Epidermal melanocyte (primary cell): ENCODE measurements at regions not wholly inside any gene's neighbourhood (a gene's known extent, or its start where the extent isn't known, plus 50 kb on each side); places are given as distances from the start of the nearest gene placed in this dataset.

Experiments used
- DNase-seq: peaks from one replicate; pipeline ENCODE4 v3.0.0; 2011; ENCODE audit warnings: low spot score; ENCODE audit not compliant: insufficient read length

- no peak for DNase-seq
Measured at GRCh38 chr10:47104786-47105385, 193.7 kb downstream of the PTPN20 start.

- no peak for DNase-seq
Measured at GRCh38 chr10:47107007-47107747, 192.8 kb upstream of the GDF10 start.

- no peak for DNase-seq
Measured at GRCh38 chr10:47109906-47110305, 190.1 kb upstream of the GDF10 start.

GRCh38 chr10:47111329-47111862 lies 188.6 kb upstream of the GDF10 start:
- DNase-seq = no peak

GRCh38 chr10:47112612-47113011 lies 187.4 kb upstream of the GDF10 start:
- DNase-seq = no peak

GRCh38 chr10:47113907-47114500 lies 186.0 kb upstream of the GDF10 start:
- DNase-seq = no peak

GRCh38 chr10:47114680-47115186 lies 185.3 kb upstream of the GDF10 start:
- no peak for DNase-seq

- DNase-seq = no peak
Measured at GRCh38 chr10:47115322-47115721, 184.7 kb upstream of the GDF10 start.

GRCh38 chr10:47116445-47116844 lies 183.6 kb upstream of the GDF10 start:
- DNase-seq = no peak

- no peak for DNase-seq
Measured at GRCh38 chr10:47118326-47118725, 181.7 kb upstream of the GDF10 start.

- DNase-seq = no peak
Measured at GRCh38 chr10:47121336-47121735, 178.7 kb upstream of the GDF10 start.

GRCh38 chr10:47123716-47124288 lies 176.2 kb upstream of the GDF10 start:
- no peak for DNase-seq

GRCh38 chr10:47127188-47127785 lies 172.7 kb upstream of the GDF10 start:
- no peak for DNase-seq

GRCh38 chr10:47130491-47130890 lies 169.5 kb upstream of the GDF10 start:
- DNase-seq = no peak

GRCh38 chr10:47133871-47134570 lies 166.0 kb upstream of the GDF10 start:
- DNase-seq = no peak

- DNase-seq = no peak
Measured at GRCh38 chr10:47136866-47137265, 163.1 kb upstream of the GDF10 start.

GRCh38 chr10:47137311-47137851 lies 162.6 kb upstream of the GDF10 start:
- DNase-seq = no peak

GRCh38 chr10:47139121-47139520 lies 160.9 kb upstream of the GDF10 start:
- no peak for DNase-seq

- DNase-seq = no peak
Measured at GRCh38 chr10:47140761-47141348, 159.1 kb upstream of the GDF10 start.

GRCh38 chr10:47141349-47141748 lies 158.6 kb upstream of the GDF10 start:
- DNase-seq = no peak
